Brain microvascular endothelial cell (primary cell): ENCODE measurements at regions not wholly inside any gene's neighbourhood (a gene's known extent, or its start where the extent isn't known, plus 50 kb on each side); places are given as distances from the start of the nearest gene placed in this dataset.
"Not testable (repeated sequence)": the region's sequence is repeated elsewhere in the genome, so short reads cannot be mapped to it uniquely, and the experiment has no call there.

ENCODE experiments used
- DNase-seq: peaks from one replicate; pipeline ENCODE4 v3.0.0-alpha.2; 2020
- H3K27ac ChIP-seq: fragments of 250-450 bp; sonication (Bioruptor Pico); 2 replicates; pipeline ENCODE4 v1.5.1; 2020; ENCODE audit warnings: mild to moderate bottlenecking, moderate library complexity
- H3K27me3 ChIP-seq: fragments of 250-450 bp; sonication (Bioruptor Pico); replicated peaks from 2 replicates; pipeline ENCODE4 v1.5.1; 2020; ENCODE audit warnings: mild to moderate bottlenecking
- H3K36me3 ChIP-seq: fragments of 250-450 bp; sonication (Bioruptor Pico); replicated peaks from 2 replicates; pipeline ENCODE4 v1.5.1; 2020; ENCODE audit warnings: mild to moderate bottlenecking
- H3K4me3 ChIP-seq: 2 replicates; pipeline ENCODE4 v1.5.1; 2011; ENCODE audit warnings: low read depth, mild to moderate bottlenecking, control low read depth, low read length, moderate library complexity
- CTCF ChIP-seq: IDR thresholded peaks from 2 replicates; pipeline ENCODE4 v1.5.1; 2011; ENCODE audit warnings: low read depth, mild to moderate bottlenecking, moderate library complexity, low read length, control low read depth, inconsistent platforms; ENCODE audit errors: missing control alignments
- in situ Hi-C: cut with HindIII; loops from 2 replicates; pipeline ENCODE4 v1.10.0; 2017; ENCODE audit warnings: low sequenced_read_pairs, low pct_ligation_motif_present

- in situ Hi-C loops: no loop called here
- Histone ChIP-seq H3K27me3 (no peaks in the 10 kb centered on the region), H3K4me3 (no peak overlapping the region), H3K27ac (no peak overlapping the region), H3K36me3 (no peaks in the 10 kb centered on the region)
- no peak for TF ChIP-seq CTCF
- no peak for DNase-seq
These were observed 90.1 kb downstream of the ZNF648 start for GRCh38 chr1:181971424-181971823.

- no peak overlapping the region for H3K27ac ChIP-seq
- no peak overlapping the region for H3K4me3 ChIP-seq
- DNase-seq: no peak
- H3K36me3 ChIP-seq: no peaks in the 10 kb centered on the region
- in situ Hi-C loops: no loop called here
- H3K27me3 ChIP-seq: no peaks in the 10 kb centered on the region
- TF ChIP-seq CTCF: no peak
These were observed 91.6 kb downstream of the ZNF648 start for GRCh38 chr1:181969902-181970301.

- H3K4me3 ChIP-seq, H3K27me3 ChIP-seq, in situ Hi-C loops, H3K36me3 ChIP-seq, DNase-seq, H3K27ac ChIP-seq: not testable (repeated sequence)
These were observed 106.8 kb downstream of the ZNF648 start for GRCh38 chr1:181954696-181955095.

- not testable (repeated sequence) for H3K27ac ChIP-seq
These were observed 107.3 kb downstream of the ZNF648 start for GRCh38 chr1:181954178-181954577.

GRCh38 chr1:181953596-181953995, 107.9 kb downstream of the ZNF648 start:
- in situ Hi-C loops: no loop called here
- Histone ChIP-seq H3K27ac (no peak overlapping the region), H3K4me3 (no peak overlapping the region), H3K27me3 (no peaks in the 10 kb centered on the region), H3K36me3 (no peaks in the 10 kb centered on the region)
- no peak for TF ChIP-seq CTCF
- no peak for DNase-seq

More at GRCh38 chr1:181954178-181954577, 107.3 kb downstream of the ZNF648 start:
- in situ Hi-C loops, DNase-seq, H3K36me3 ChIP-seq, H3K4me3 ChIP-seq, H3K27me3 ChIP-seq: not testable (repeated sequence)

GRCh38 chr1:181951213-181951612, 110.3 kb downstream of the ZNF648 start:
- Histone ChIP-seq H3K27ac (no peak overlapping the region), H3K36me3 (no peaks in the 10 kb centered on the region), H3K27me3 (no peaks in the 10 kb centered on the region), H3K4me3 (no peak overlapping the region)
- in situ Hi-C loops: no loop called here
- TF ChIP-seq CTCF: no peak
- no peak for DNase-seq

DNA sequence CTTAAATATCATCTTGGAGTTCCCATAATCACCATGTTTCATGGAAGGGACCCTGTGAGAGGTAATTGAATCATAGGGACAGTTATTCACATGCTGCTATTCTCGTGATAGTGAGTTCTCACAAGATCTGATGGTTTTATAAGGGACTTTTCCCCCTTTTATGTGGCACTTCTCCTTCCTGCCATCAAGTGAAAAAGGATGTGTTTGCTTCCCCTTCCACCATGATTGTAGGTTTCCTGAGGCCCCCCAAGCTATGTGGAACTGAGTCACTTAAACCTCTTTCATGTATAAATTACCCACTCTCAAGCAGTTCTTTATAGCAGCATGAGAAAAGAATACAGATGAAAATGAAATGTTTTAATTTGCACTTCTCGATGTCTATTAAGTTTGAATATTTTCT, 112.0 kb downstream of the ZNF648 start:
- Histone ChIP-seq H3K27ac (no peak overlapping the region), H3K27me3 (no peaks in the 10 kb centered on the region), H3K36me3 (no peaks in the 10 kb centered on the region), H3K4me3 (no peak overlapping the region)
- no peak for DNase-seq
- TF ChIP-seq CTCF: no peak
- in situ Hi-C loops: no loop called here
